ENCODE measurements at regions not wholly inside any gene's neighbourhood (a gene's known extent, or its start where the extent isn't known, plus 50 kb on each side); places are given as distances from the start of the nearest gene placed in this dataset.

DNA sequence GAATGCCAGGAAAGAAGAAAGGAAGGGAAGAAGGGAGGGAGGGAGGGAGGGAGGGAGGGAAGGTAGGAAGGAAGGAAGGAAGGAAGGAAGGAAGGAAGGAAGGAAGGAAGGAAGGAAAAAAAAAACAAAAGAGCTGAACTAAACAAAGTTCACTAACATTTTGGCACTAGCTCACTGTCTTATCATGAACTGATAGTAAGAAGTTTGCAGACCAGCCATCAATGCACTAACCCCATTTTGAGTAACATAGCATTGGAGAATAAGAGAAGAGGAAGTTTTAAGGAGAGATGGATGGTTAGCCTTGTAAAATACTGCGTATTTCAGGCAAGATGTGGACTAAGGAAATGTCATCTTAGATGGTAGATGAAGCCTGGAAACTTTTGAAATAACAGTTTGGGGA, 1136.0 kb downstream of the FLRT2 start:
- DNase-seq = no peak
- intact Hi-C loops (cut with micrococcal nuclease; ENCODE audit: unreplicated experiment) = no loop called here
- H3K4me2 ChIP-seq = no peak overlapping the region
- ChIA-PET CTCF (no interaction called here), POLR2A (ENCODE audit: unreplicated experiment) (no interaction called here)
- no peaks in the 10 kb centered on the region for H3K79me2 ChIP-seq (ENCODE audit: low read depth)
- H3K27me3 ChIP-seq (ENCODE audit: insufficient read depth, low read depth) = no peaks in the 10 kb centered on the region
- no peaks in the 10 kb centered on the region for H3K36me3 ChIP-seq (ENCODE audit: low read depth)
- no peak overlapping the region for H3K4me3 ChIP-seq
- no peaks in the 10 kb centered on the region for H3K9me2 ChIP-seq (ENCODE audit: insufficient read depth)
- TF ChIP-seq EZH2 (IDR thresholded peaks at IDR 0.05; ENCODE audit: low read depth) = no peak
- TF ChIP-seq, protein P1, sequence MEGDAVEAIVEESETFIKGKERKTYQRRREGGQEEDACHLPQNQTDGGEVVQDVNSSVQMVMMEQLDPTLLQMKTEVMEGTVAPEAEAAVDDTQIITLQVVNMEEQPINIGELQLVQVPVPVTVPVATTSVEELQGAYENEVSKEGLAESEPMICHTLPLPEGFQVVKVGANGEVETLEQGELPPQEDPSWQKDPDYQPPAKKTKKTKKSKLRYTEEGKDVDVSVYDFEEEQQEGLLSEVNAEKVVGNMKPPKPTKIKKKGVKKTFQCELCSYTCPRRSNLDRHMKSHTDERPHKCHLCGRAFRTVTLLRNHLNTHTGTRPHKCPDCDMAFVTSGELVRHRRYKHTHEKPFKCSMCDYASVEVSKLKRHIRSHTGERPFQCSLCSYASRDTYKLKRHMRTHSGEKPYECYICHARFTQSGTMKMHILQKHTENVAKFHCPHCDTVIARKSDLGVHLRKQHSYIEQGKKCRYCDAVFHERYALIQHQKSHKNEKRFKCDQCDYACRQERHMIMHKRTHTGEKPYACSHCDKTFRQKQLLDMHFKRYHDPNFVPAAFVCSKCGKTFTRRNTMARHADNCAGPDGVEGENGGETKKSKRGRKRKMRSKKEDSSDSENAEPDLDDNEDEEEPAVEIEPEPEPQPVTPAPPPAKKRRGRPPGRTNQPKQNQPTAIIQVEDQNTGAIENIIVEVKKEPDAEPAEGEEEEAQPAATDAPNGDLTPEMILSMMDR (conservative IDR thresholded peaks at IDR 0.05) = no peak
- no peaks in the 10 kb centered on the region for H3F3A ChIP-seq (ENCODE audit: insufficient read depth, low read depth)
- no TSS peak for BruUV-seq (replicated peaks)
- no peaks in the 10 kb centered on the region for H3K4me1 ChIP-seq (replicated peaks; ENCODE audit: insufficient read depth)
- no peaks in the 10 kb centered on the region for H3K9me3 ChIP-seq (ENCODE audit: insufficient read depth, low read depth)
- no peak overlapping the region for H2AFZ ChIP-seq
- no peak overlapping the region for H3K27ac ChIP-seq
- H4K20me1 ChIP-seq (ENCODE audit: insufficient read depth) = no peaks in the 10 kb centered on the region

DNA sequence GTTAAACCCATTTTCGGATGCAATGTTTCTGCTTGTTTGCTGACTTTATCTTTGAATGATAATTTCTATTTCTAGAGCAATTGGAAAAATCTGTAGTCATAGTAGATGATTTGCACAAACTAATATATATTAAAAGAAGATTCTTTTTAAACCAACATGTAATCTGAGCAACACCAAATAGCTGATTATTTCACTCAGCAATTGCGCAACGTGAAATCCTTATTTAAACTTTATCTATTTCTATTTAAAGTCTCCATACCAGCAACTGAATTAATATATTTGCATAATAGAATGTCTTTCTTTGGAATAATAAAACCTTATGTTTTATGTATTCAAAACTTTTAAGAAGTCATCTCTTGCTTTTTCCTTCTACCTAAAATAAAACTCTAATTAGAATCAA, 1132.4 kb downstream of the FLRT2 start:
- no TSS peak for BruUV-seq (replicated peaks)
- Histone ChIP-seq H3K4me1 (replicated peaks; ENCODE audit: insufficient read depth) (no peaks in the 10 kb centered on the region), H3K27me3 (ENCODE audit: insufficient read depth, low read depth) (no peaks in the 10 kb centered on the region), H3K4me3 (no peak overlapping the region), H3K79me2 (ENCODE audit: low read depth) (no peaks in the 10 kb centered on the region), H3K27ac (no peak overlapping the region), H3K4me2 (no peak overlapping the region), H4K20me1 (ENCODE audit: insufficient read depth) (no peaks in the 10 kb centered on the region), H2AFZ (no peak overlapping the region), H3K9me3 (ENCODE audit: insufficient read depth, low read depth) (no peaks in the 10 kb centered on the region), H3F3A (ENCODE audit: insufficient read depth, low read depth) (no peaks in the 10 kb centered on the region), H3K36me3 (ENCODE audit: low read depth) (no peaks in the 10 kb centered on the region), H3K9me2 (ENCODE audit: insufficient read depth) (no peaks in the 10 kb centered on the region)
- no peak for DNase-seq
- CTCF ChIA-PET = no interaction called here
- POLR2A ChIA-PET (ENCODE audit: unreplicated experiment) = no interaction called here
- intact Hi-C loops (cut with micrococcal nuclease; ENCODE audit: unreplicated experiment) = no loop called here
- TF ChIP-seq, protein P1 (conservative IDR thresholded peaks at IDR 0.05) = no peak
- no peak for TF ChIP-seq EZH2 (IDR thresholded peaks at IDR 0.05; ENCODE audit: low read depth)

DNA sequence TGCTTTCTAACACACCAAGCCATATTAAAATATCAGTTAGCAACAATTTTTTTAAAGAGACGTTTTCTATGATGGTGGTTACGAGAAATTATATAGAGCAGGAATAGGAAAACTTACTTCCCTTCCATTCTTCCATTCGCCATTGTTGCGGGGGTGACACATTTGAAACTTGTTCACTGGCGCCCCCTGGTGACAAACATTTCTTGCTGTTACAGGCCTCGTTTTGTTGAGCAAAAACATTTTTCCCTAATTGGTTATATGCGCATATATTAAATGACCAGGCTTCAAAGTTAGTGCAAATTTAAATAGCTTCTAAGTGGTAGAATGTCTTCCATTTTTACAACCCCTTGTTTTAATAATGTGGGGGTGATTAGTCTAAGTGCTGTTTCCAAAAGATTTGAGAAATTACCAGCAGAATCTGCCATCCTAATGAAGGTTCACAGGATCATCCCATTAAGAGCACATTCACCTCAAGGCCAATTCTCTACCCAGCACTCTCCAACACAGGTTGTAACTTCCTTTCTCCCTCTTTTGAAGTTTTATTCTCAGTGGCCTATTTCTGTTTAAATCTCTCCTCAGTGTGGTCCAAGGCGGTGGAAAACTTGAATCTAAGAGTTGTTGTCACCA, 1124.7 kb downstream of the FLRT2 start:
- H3K9me2 ChIP-seq (ENCODE audit: insufficient read depth) = no peaks in the 10 kb centered on the region
- POLR2A ChIA-PET (ENCODE audit: unreplicated experiment) = no interaction called here
- no TSS peak for BruUV-seq (replicated peaks)
- no peak overlapping the region for H3K27ac ChIP-seq
- H3K36me3 ChIP-seq (ENCODE audit: low read depth) = no peaks in the 10 kb centered on the region
- H3F3A ChIP-seq (ENCODE audit: insufficient read depth, low read depth) = no peaks in the 10 kb centered on the region
- no peak overlapping the region for H3K4me2 ChIP-seq
- no peak for TF ChIP-seq EZH2 (IDR thresholded peaks at IDR 0.05; ENCODE audit: low read depth)
- TF ChIP-seq, protein P1 (conservative IDR thresholded peaks at IDR 0.05) = peak; percentile 63
- no peaks in the 10 kb centered on the region for H3K27me3 ChIP-seq (ENCODE audit: insufficient read depth, low read depth)
- no peaks in the 10 kb centered on the region for H3K9me3 ChIP-seq (ENCODE audit: insufficient read depth, low read depth)
- DNase-seq = peak in 1 of 2 experiments; percentile 4
- no peaks in the 10 kb centered on the region for H3K79me2 ChIP-seq (ENCODE audit: low read depth)
- H3K4me3 ChIP-seq = no peak overlapping the region
- H2AFZ ChIP-seq = no peak overlapping the region
- intact Hi-C loops (cut with micrococcal nuclease; ENCODE audit: unreplicated experiment) = no loop called here
- no peaks in the 10 kb centered on the region for H3K4me1 ChIP-seq (replicated peaks; ENCODE audit: insufficient read depth)
- CTCF ChIA-PET = no interaction called here
- no peaks in the 10 kb centered on the region for H4K20me1 ChIP-seq (ENCODE audit: insufficient read depth)

Measured in PC-9 (cell line).